ENCODE measurements at regions not wholly inside any gene's neighbourhood (a gene's known extent, or its start where the extent isn't known, plus 50 kb on each side); places are given as distances from the start of the nearest gene placed in this dataset.

- H3K36me3 ChIP-seq, result no peaks in the 10 kb centered on the region
- H3K4me3 ChIP-seq, result no peak overlapping the region
- H3K4me1 ChIP-seq (ENCODE audit: insufficient read depth), result no peaks in the 10 kb centered on the region
- WGBS, 3 donors, result 76 to 82% (median 79%) methylated on average over 3 of the region's 3 CpGs
- intact Hi-C loops (cut with DNase I), result no loop called here
- DNase-seq, result no peak
- no peak for TF ChIP-seq POLR2A (IDR thresholded peaks at IDR 0.05)
- no peaks in the 10 kb centered on the region for H3K27me3 ChIP-seq
- H3K27ac ChIP-seq, result no peak overlapping the region
- no peaks in the 10 kb centered on the region for H3K9me3 ChIP-seq
Observed at GRCh38 chr7:42987648-42988214, 55.6 kb downstream of the MRPL32 start.

- H3K4me3 ChIP-seq, result no peak overlapping the region
- no peaks in the 10 kb centered on the region for H3K27me3 ChIP-seq
- intact Hi-C loops (cut with DNase I), result no loop called here
- no peaks in the 10 kb centered on the region for H3K4me1 ChIP-seq (ENCODE audit: insufficient read depth)
- H3K27ac ChIP-seq, result no peak overlapping the region
- no peaks in the 10 kb centered on the region for H3K36me3 ChIP-seq
- no peak for TF ChIP-seq EP300 (IDR thresholded peaks at IDR 0.05)
- TF ChIP-seq POLR2A (IDR thresholded peaks at IDR 0.05), result no peak
- 51 to 57% (median 55%) methylated on average over 1 of the region's 1 CpG for WGBS, 3 donors
- no peak for DNase-seq
- no peaks in the 10 kb centered on the region for H3K9me3 ChIP-seq
Observed at GRCh38 chr7:42991024-42991423, 58.8 kb downstream of the MRPL32 start.

GRCh38 chr7:42991913-42992591 is 59.9 kb downstream of the MRPL32 start:
- H3K36me3 ChIP-seq, result no peaks in the 10 kb centered on the region
- 78 to 80% (median 79%) methylated on average over 13 of the region's 13 CpGs for WGBS, 3 donors
- H3K4me3 ChIP-seq, result no peak overlapping the region
- no peaks in the 10 kb centered on the region for H3K9me3 ChIP-seq
- no peak for DNase-seq
- no peaks in the 10 kb centered on the region for H3K27me3 ChIP-seq
- intact Hi-C loops (cut with DNase I), result no loop called here
- no peaks in the 10 kb centered on the region for H3K4me1 ChIP-seq (ENCODE audit: insufficient read depth)
- TF ChIP-seq CTCF (IDR thresholded peaks at IDR 0.05) (no peak), POLR2A (IDR thresholded peaks at IDR 0.05) (no peak), EP300 (IDR thresholded peaks at IDR 0.05) (no peak)
- no peak overlapping the region for H3K27ac ChIP-seq

GRCh38 chr7:42993038-42993437 is 60.9 kb downstream of the MRPL32 start:
- no peak for DNase-seq
- intact Hi-C loops (cut with DNase I), result no loop called here
- WGBS, 3 donors, result 80 to 94% (median 85%) methylated on average over 9 of the region's 9 CpGs
- H3K4me3 ChIP-seq, result no peak overlapping the region
- H3K36me3 ChIP-seq, result no peaks in the 10 kb centered on the region
- H3K27ac ChIP-seq, result no peak overlapping the region
- H3K9me3 ChIP-seq, result no peaks in the 10 kb centered on the region
- H3K4me1 ChIP-seq (ENCODE audit: insufficient read depth), result no peaks in the 10 kb centered on the region
- no peaks in the 10 kb centered on the region for H3K27me3 ChIP-seq
- TF ChIP-seq CTCF (IDR thresholded peaks at IDR 0.05) (no peak), EP300 (IDR thresholded peaks at IDR 0.05) (no peak), POLR2A (IDR thresholded peaks at IDR 0.05) (no peak)

- Histone ChIP-seq H3K27me3 (no peaks in the 10 kb centered on the region), H3K9me3 (no peaks in the 10 kb centered on the region), H3K36me3 (no peaks in the 10 kb centered on the region), H3K27ac (no peak overlapping the region), H3K4me3 (no peak overlapping the region), H3K4me1 (ENCODE audit: insufficient read depth) (no peaks in the 10 kb centered on the region)
- TF ChIP-seq POLR2A (IDR thresholded peaks at IDR 0.05) (no peak), EP300 (IDR thresholded peaks at IDR 0.05) (no peak), CTCF (IDR thresholded peaks at IDR 0.05) (no peak)
- WGBS, 3 donors, result 73 to 75% (median 74%) methylated on average over 2 of the region's 2 CpGs
- DNase-seq, result no peak
- intact Hi-C loops (cut with DNase I), result no loop called here
Observed at GRCh38 chr7:42994096-42994495, 61.9 kb downstream of the MRPL32 start.

Measured in ovary (tissue), 7 donors.